ENCODE measurements at regions not wholly inside any gene's neighbourhood (a gene's known extent, or its start where the extent isn't known, plus 50 kb on each side); places are given as distances from the start of the nearest gene placed in this dataset.
"Not testable (repeated sequence)": the region's sequence is repeated elsewhere in the genome, so short reads cannot be mapped to it uniquely, and the experiment has no call there.

GRCh38 chrX:77127571-77127970 lies 319.6 kb upstream of the FGF16 start:
- DNase-seq (ENCODE audit: low spot score); H3K27me3 Mint-ChIP-seq (ENCODE audit: low read depth); H3K4me1 Mint-ChIP-seq (ENCODE audit: low read depth); H3K36me3 Mint-ChIP-seq (ENCODE audit: low read depth); H3K27ac Mint-ChIP-seq; H3K4me3 Mint-ChIP-seq; H3K9me3 Mint-ChIP-seq: not testable (repeated sequence)

GRCh38 chrX:77143907-77144306 lies 303.3 kb upstream of the FGF16 start:
- Mint-ChIP-seq H3K9me3 (peaks cover 5% of the 10 kb centered on the region), H3K36me3 (ENCODE audit: low read depth) (no peaks in the 10 kb centered on the region), H3K4me3 (no peak overlapping the region), H3K27me3 (ENCODE audit: low read depth) (no peaks in the 10 kb centered on the region), H3K4me1 (ENCODE audit: low read depth) (no peaks in the 10 kb centered on the region), H3K27ac (no peak overlapping the region)
- no peak for DNase-seq (ENCODE audit: low spot score)

- H3K9me3 Mint-ChIP-seq: peaks cover 3% of the 10 kb centered on the region
- no peak for DNase-seq (ENCODE audit: low spot score)
- no peak overlapping the region for H3K4me3 Mint-ChIP-seq
- no peaks in the 10 kb centered on the region for H3K36me3 Mint-ChIP-seq (ENCODE audit: low read depth)
- H3K27me3 Mint-ChIP-seq (ENCODE audit: low read depth): no peaks in the 10 kb centered on the region
- H3K4me1 Mint-ChIP-seq (ENCODE audit: low read depth): no peaks in the 10 kb centered on the region
- H3K27ac Mint-ChIP-seq: no peak overlapping the region
Observed at GRCh38 chrX:77160301-77160700, 286.9 kb upstream of the FGF16 start.

DNA sequence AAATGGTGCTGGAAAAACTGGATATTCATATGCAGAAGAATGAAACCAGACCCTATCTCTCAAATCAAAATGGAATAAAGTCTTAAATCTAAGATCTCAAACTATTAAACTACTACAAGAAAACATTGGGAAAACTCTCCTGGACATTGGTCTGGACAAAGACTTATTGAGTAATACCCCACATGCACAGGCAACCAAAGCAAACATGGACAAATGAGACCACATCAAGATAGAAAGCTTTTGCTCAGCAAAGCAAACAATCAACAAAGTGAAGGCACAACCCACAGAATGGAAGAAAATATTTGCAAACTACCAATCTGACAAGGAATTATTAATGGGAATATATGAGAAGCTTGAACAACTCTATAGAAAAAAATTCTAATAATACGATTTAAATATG lies 284.4 kb upstream of the FGF16 start:
- no peaks in the 10 kb centered on the region for H3K4me1 Mint-ChIP-seq (ENCODE audit: low read depth)
- no peaks in the 10 kb centered on the region for H3K36me3 Mint-ChIP-seq (ENCODE audit: low read depth)
- no peak for DNase-seq (ENCODE audit: low spot score)
- no peaks in the 10 kb centered on the region for H3K9me3 Mint-ChIP-seq
- no peak overlapping the region for H3K4me3 Mint-ChIP-seq
- H3K27ac Mint-ChIP-seq: no peak overlapping the region
- H3K27me3 Mint-ChIP-seq (ENCODE audit: low read depth): no peaks in the 10 kb centered on the region

DNA sequence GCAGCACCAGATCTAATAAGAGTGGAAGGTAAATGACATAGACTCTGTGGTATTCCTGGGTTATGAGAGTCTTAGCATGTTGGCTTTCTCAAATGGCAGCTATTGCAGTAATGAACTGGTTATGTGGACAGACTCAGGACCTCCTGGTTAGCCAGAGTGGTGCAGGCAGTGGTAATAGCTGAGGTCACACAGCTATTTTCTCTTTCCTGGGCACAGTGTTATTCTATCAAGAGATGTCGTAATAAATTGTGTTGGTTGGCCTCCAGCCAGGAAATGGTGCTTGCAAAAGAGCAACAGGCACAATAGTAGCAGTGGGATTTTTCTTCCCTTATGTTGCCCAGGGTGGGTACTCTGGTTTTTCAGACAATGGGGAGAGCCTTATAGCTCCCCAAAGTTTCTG lies 279.2 kb upstream of the FGF16 start:
- Mint-ChIP-seq H3K27me3 (ENCODE audit: low read depth) (no peaks in the 10 kb centered on the region), H3K36me3 (ENCODE audit: low read depth) (no peaks in the 10 kb centered on the region), H3K4me3 (no peak overlapping the region), H3K27ac (no peak overlapping the region), H3K4me1 (ENCODE audit: low read depth) (no peaks in the 10 kb centered on the region), H3K9me3 (no peaks in the 10 kb centered on the region)
- no peak for DNase-seq (ENCODE audit: low spot score)

DNA sequence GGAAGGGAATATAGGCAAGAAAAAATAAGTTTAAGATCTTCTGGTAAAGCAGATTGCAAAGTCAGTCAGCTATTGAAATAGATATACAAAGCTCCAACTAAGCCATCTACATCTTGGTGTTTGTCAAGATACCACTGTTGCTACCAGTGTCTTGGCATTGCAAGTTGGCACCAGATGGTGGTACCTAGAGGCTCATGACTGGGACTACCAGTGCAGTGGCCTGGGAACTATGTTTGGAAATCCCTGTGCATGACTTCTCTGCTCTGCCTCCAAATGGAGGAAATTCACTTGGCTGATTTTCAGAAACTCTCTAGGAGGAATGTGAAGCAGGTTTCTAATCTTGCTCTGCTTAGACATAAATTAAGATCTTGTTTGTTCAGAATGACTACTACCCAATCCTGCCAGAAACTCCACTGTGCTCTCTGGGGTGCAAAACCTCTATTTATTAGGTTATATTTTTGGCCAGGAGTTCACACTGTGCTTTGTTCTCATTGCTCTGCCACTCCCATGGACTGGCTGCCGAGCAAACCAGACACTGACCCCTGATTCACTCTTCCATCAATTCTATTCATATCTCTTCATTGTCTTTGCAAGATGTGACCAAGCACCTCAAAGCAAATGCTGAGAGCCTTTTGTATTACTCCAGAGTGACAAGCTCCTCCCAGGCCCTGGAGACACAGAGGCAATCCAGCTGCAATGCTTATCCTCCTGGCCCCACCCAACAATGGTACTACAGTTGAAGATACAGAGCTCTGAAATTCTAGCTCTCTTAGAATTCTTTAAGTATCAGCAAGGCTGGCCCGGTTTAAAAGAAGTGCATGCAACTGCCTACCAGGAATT lies 272.3 kb upstream of the FGF16 start:
- Mint-ChIP-seq H3K27ac (no peak overlapping the region), H3K4me1 (ENCODE audit: low read depth) (no peaks in the 10 kb centered on the region), H3K4me3 (no peak overlapping the region), H3K9me3 (no peaks in the 10 kb centered on the region), H3K36me3 (ENCODE audit: low read depth) (no peaks in the 10 kb centered on the region), H3K27me3 (ENCODE audit: low read depth) (no peaks in the 10 kb centered on the region)
- no peak for DNase-seq (ENCODE audit: low spot score)

GRCh38 chrX:77200663-77201062 lies 246.5 kb upstream of the FGF16 start:
- Mint-ChIP-seq H3K36me3 (ENCODE audit: low read depth) (no peaks in the 10 kb centered on the region), H3K9me3 (peaks cover 16% of the 10 kb centered on the region), H3K27ac (no peak overlapping the region), H3K4me1 (ENCODE audit: low read depth) (no peaks in the 10 kb centered on the region), H3K27me3 (ENCODE audit: low read depth) (no peaks in the 10 kb centered on the region), H3K4me3 (no peak overlapping the region)
- no peak for DNase-seq (ENCODE audit: low spot score)

DNA sequence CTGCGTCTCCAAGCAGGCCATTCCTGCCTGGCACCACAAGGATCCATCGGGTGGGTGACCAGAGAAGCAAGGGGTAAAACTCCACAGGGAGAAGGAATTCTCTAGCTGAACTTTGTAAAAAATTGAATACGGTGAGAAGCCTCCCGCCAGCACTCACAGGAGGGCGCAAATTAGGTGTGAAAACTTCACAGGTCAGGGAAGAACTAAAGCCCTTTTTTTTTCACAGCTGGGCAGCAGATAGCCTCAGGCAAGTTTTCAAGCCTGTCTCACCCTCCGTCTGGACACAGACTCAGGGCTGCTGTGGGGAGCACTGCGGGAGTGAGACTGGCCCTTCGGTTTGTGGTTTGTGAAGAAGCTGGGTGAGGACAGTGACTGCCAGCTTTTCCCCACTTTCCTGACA lies 224.1 kb upstream of the FGF16 start:
- no peaks in the 10 kb centered on the region for H3K27me3 Mint-ChIP-seq (ENCODE audit: low read depth)

DNA sequence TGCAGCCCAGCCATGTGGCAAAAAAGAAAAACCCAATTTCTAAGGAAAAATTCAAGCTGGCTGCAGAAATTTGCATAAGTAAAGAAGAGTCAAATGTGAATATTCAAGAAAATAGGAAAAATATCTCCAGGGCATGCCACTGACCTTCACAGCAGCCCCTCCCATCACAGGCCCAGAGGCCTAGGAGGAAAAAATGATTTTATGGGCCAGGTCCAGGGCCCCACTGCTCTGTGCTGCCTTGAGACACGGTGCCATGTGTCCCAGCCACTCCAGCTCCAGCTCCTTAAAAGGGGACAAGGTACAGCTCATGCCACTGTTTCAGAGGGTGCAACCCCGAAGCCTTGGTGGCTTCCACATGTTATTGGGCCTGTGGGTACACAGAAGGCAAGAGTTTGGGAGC lies 182.7 kb upstream of the FGF16 start:
- Mint-ChIP-seq H3K27me3 (ENCODE audit: low read depth) (no peaks in the 10 kb centered on the region), H3K4me1 (ENCODE audit: low read depth) (no peaks in the 10 kb centered on the region), H3K9me3 (peaks cover 41% of the 10 kb centered on the region), H3K27ac (no peak overlapping the region), H3K36me3 (ENCODE audit: low read depth) (no peaks in the 10 kb centered on the region), H3K4me3 (no peak overlapping the region)
- DNase-seq (ENCODE audit: low spot score): no peak

More for the DNA sequence above, 224.1 kb upstream of the FGF16 start:
- H3K27ac Mint-ChIP-seq: no peak overlapping the region
- no peaks in the 10 kb centered on the region for H3K9me3 Mint-ChIP-seq
- no peaks in the 10 kb centered on the region for H3K4me1 Mint-ChIP-seq (ENCODE audit: low read depth)
- H3K36me3 Mint-ChIP-seq (ENCODE audit: low read depth): no peaks in the 10 kb centered on the region
- no peak for DNase-seq (ENCODE audit: low spot score)
- no peak overlapping the region for H3K4me3 Mint-ChIP-seq

DNA sequence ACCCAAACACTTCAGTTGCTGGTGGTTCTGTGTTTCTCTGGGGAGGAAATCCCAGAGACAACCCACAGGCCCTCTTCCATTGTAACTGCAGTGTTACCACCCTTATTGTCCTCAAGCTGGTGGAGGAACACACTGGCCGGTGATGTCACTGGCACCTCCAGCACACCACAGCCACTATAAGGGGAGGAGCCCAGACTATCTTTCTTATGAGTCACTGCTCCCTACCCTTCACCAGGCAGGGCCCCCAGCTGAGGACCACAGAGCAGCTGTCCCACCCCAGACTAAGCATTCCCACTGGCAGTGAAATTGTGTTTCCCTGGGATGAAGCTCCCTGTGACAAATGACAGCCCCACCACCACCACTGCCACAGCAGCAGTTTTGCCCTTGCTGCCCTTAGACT lies 171.8 kb upstream of the FGF16 start:
- no peaks in the 10 kb centered on the region for H3K9me3 Mint-ChIP-seq
- no peak overlapping the region for H3K4me3 Mint-ChIP-seq
- DNase-seq (ENCODE audit: low spot score): no peak
- no peaks in the 10 kb centered on the region for H3K36me3 Mint-ChIP-seq (ENCODE audit: low read depth)
- no peaks in the 10 kb centered on the region for H3K27me3 Mint-ChIP-seq (ENCODE audit: low read depth)
- H3K27ac Mint-ChIP-seq: no peak overlapping the region
- no peaks in the 10 kb centered on the region for H3K4me1 Mint-ChIP-seq (ENCODE audit: low read depth)

DNA sequence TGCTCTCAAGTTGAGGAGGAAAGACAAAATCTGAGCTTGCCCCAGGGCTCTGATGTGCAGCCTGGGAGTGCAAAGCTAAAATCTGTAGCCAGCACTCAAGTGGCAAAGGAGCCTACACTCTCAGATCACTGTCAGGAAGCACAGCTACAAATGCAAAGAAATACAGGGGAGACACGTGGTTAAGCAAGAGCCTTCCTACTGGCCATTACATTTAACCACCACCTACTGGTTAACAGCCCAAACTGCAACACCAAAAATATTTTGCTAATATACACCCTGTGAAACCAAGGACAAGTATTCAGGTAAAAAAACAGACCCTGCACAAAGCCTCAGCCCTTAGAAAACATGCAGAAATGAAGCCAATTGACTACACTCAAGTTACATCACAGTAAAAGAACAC lies 170.4 kb upstream of the FGF16 start:
- Mint-ChIP-seq H3K36me3 (ENCODE audit: low read depth) (no peaks in the 10 kb centered on the region), H3K27me3 (ENCODE audit: low read depth) (no peaks in the 10 kb centered on the region), H3K27ac (no peak overlapping the region), H3K9me3 (peaks cover 5% of the 10 kb centered on the region), H3K4me1 (ENCODE audit: low read depth) (no peaks in the 10 kb centered on the region), H3K4me3 (no peak overlapping the region)
- DNase-seq (ENCODE audit: low spot score): no peak

DNA sequence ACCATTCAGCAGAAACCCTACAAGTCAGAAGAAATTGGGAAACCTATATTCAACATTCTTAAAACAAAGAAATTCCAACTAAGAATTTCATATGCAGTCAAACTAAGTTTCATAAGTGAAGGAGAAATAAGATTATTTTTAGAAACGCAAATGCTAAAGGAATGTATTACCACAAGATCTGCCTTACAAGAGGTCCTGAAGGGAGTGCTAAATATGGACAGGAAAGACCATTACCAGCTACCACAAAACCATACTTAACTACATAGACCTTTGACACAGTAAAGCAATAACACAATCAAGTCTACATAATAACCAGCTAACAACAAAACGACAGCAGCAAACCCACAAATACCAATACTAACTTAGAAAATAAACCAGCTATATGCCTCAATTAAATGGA lies 169.3 kb upstream of the FGF16 start:
- DNase-seq (ENCODE audit: low spot score): no peak
- Mint-ChIP-seq H3K36me3 (ENCODE audit: low read depth) (no peaks in the 10 kb centered on the region), H3K4me3 (no peak overlapping the region), H3K27ac (no peak overlapping the region), H3K4me1 (ENCODE audit: low read depth) (no peaks in the 10 kb centered on the region), H3K27me3 (ENCODE audit: low read depth) (no peaks in the 10 kb centered on the region), H3K9me3 (peaks cover 5% of the 10 kb centered on the region)

DNA sequence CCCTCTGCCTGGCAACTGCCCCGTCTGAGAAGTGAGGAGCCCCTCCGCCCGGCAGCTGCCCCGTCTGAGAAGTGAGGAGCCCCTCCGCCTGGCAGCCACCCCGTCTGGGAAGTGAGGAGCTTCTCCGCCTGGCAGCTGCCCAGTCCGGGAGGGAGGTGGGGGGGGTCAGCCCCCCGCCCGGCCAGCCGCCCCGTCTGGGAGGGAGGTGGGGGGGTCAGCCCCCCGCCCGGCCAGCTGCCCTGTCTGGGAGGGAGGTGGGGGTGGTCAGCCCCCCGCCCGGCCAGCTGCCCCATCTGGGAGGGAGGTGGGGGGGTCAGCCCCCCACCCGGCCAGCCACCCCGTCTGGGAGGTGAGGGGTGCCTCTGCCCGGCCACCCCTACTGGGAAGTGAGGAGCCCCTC lies 167.8 kb upstream of the FGF16 start:
- DNase-seq (ENCODE audit: low spot score); H3K9me3 Mint-ChIP-seq; H3K36me3 Mint-ChIP-seq (ENCODE audit: low read depth); H3K4me3 Mint-ChIP-seq; H3K4me1 Mint-ChIP-seq (ENCODE audit: low read depth); H3K27me3 Mint-ChIP-seq (ENCODE audit: low read depth); H3K27ac Mint-ChIP-seq: not testable (repeated sequence)

- no peaks in the 10 kb centered on the region for H3K4me1 Mint-ChIP-seq (ENCODE audit: low read depth)
- no peak overlapping the region for H3K27ac Mint-ChIP-seq
- no peak overlapping the region for H3K4me3 Mint-ChIP-seq
- no peak for DNase-seq (ENCODE audit: low spot score)
- H3K27me3 Mint-ChIP-seq (ENCODE audit: low read depth): no peaks in the 10 kb centered on the region
- H3K9me3 Mint-ChIP-seq: peaks cover 11% of the 10 kb centered on the region
- H3K36me3 Mint-ChIP-seq (ENCODE audit: low read depth): no peaks in the 10 kb centered on the region
Observed at GRCh38 chrX:77293331-77293995, 153.7 kb upstream of the FGF16 start.

DNA sequence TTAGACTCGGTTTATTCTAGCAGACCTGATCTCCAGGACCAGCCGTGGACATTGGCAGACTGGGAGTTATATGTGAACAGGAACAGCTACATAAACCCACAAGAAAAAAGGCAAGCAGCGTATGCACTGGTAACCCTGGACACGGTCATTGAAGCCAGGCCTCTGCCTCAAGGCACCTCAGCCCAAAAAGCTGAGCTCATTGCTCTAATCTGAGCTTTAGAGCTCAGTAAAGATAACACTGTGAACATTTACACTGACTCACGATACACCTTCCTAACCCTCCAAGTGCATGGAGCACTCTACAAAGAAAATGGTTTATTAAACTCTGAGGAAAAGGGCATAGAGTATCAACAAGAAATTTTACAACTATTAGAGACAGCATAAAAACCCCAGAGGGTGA lies 148.9 kb upstream of the FGF16 start:
- Mint-ChIP-seq H3K27me3 (ENCODE audit: low read depth) (no peaks in the 10 kb centered on the region), H3K4me3 (no peak overlapping the region), H3K27ac (no peak overlapping the region), H3K36me3 (ENCODE audit: low read depth) (no peaks in the 10 kb centered on the region), H3K9me3 (peaks cover 11% of the 10 kb centered on the region), H3K4me1 (ENCODE audit: low read depth) (no peaks in the 10 kb centered on the region)
- DNase-seq (ENCODE audit: low spot score): no peak
